ENCODE measurements at regions not wholly inside any gene's neighbourhood (a gene's known extent, or its start where the extent isn't known, plus 50 kb on each side); places are given as distances from the start of the nearest gene placed in this dataset.

- no peak for DNase-seq (ENCODE audit: low read depth in 2 of 2)
These were observed 100.6 kb downstream of the ENGASE start for GRCh38 chr17:79174905-79175856.

- DNase-seq (ENCODE audit: low read depth in 2 of 2), result no peak
These were observed 99.7 kb downstream of the ENGASE start for GRCh38 chr17:79174193-79174765.

GRCh38 chr17:79171188-79171587, 96.6 kb downstream of the ENGASE start:
- DNase-seq (ENCODE audit: low read depth in 2 of 2), result no peak

GRCh38 chr17:79169861-79170260, 95.2 kb downstream of the ENGASE start:
- DNase-seq (ENCODE audit: low read depth in 2 of 2), result no peak

- DNase-seq (ENCODE audit: low read depth in 2 of 2), result no peak
These were observed 94.7 kb downstream of the ENGASE start for GRCh38 chr17:79169366-79169765.

- DNase-seq (ENCODE audit: low read depth in 2 of 2), result no peak
These were observed 93.9 kb downstream of the ENGASE start for GRCh38 chr17:79168486-79169055.

- no peak for DNase-seq (ENCODE audit: low read depth in 2 of 2)
These were observed 92.9 kb downstream of the ENGASE start for GRCh38 chr17:79167486-79167885.

GRCh38 chr17:79165756-79166473, 91.3 kb downstream of the ENGASE start:
- no peak for DNase-seq (ENCODE audit: low read depth in 2 of 2)

- no peak for DNase-seq (ENCODE audit: low read depth in 2 of 2)
These were observed 90.5 kb downstream of the ENGASE start for GRCh38 chr17:79164913-79165695.

- DNase-seq (ENCODE audit: low read depth in 2 of 2), result no peak
These were observed 89.8 kb downstream of the ENGASE start for GRCh38 chr17:79164408-79164807.

GRCh38 chr17:79163071-79163470, 88.4 kb downstream of the ENGASE start:
- no peak for DNase-seq (ENCODE audit: low read depth in 2 of 2)

- no peak for DNase-seq (ENCODE audit: low read depth in 2 of 2)
These were observed 87.7 kb downstream of the ENGASE start for GRCh38 chr17:79162012-79162963.

GRCh38 chr17:79160980-79161636, 86.5 kb downstream of the ENGASE start:
- DNase-seq (ENCODE audit: low read depth in 2 of 2), result no peak

- no peak for DNase-seq (ENCODE audit: low read depth in 2 of 2)
These were observed 85.3 kb downstream of the ENGASE start for GRCh38 chr17:79159926-79160325.

GRCh38 chr17:79159471-79159870, 84.8 kb downstream of the ENGASE start:
- DNase-seq (ENCODE audit: low read depth in 2 of 2), result no peak

- DNase-seq (ENCODE audit: low read depth in 2 of 2), result no peak
These were observed 82.0 kb downstream of the ENGASE start for GRCh38 chr17:79156463-79157095.

GRCh38 chr17:79155701-79156100, 81.1 kb downstream of the ENGASE start:
- DNase-seq (ENCODE audit: low read depth in 2 of 2), result no peak

- DNase-seq (ENCODE audit: low read depth in 2 of 2), result no peak
These were observed 80.4 kb downstream of the ENGASE start for GRCh38 chr17:79154951-79155585.

GRCh38 chr17:79154446-79154845, 79.8 kb downstream of the ENGASE start:
- DNase-seq (ENCODE audit: low read depth in 2 of 2), result no peak

Data from stimulated activated CD8-positive, alpha-beta memory T cell treated with anti-CD3 and anti-CD28 coated beads, Interleukin-2, amount 100 ng/mL, for 1 hour (primary cell).